ENCODE measurements at regions not wholly inside any gene's neighbourhood (a gene's known extent, or its start where the extent isn't known, plus 50 kb on each side); places are given as distances from the start of the nearest gene placed in this dataset.

GRCh38 chr3:65044401-65044800 is 356.6 kb upstream of the ADAMTS9 start:
- Histone ChIP-seq H3K4me2 (ENCODE audit: low read length) (no peak overlapping the region), H3K27ac (no peak overlapping the region), H3K9me3 (ENCODE audit: control insufficient read depth, low read length) (no peaks in the 10 kb centered on the region), H3K4me1 (no peaks in the 10 kb centered on the region), H3K4me3 (ENCODE audit: low read depth, low read length) (no peak overlapping the region), H3K36me3 (ENCODE audit: control insufficient read depth, insufficient read depth, low read length) (no peaks in the 10 kb centered on the region), H2AFZ (no peak overlapping the region), H3K27me3 (ENCODE audit: control insufficient read depth, insufficient read depth, low read length) (no peaks in the 10 kb centered on the region), H3K79me2 (no peaks in the 10 kb centered on the region), H3K9ac (no peak overlapping the region)
- TF ChIP-seq CTCF (IDR thresholded peaks at IDR 0.05), result no peak

GRCh38 chr3:65042675-65043074 is 354.9 kb upstream of the ADAMTS9 start:
- no peaks in the 10 kb centered on the region for H3K36me3 ChIP-seq (ENCODE audit: control insufficient read depth, insufficient read depth, low read length)
- H3K4me3 ChIP-seq (ENCODE audit: low read depth, low read length), result no peak overlapping the region
- no peaks in the 10 kb centered on the region for H3K27me3 ChIP-seq (ENCODE audit: control insufficient read depth, insufficient read depth, low read length)
- no peak overlapping the region for H3K4me2 ChIP-seq (ENCODE audit: low read length)
- no peak overlapping the region for H3K9ac ChIP-seq
- no peaks in the 10 kb centered on the region for H3K79me2 ChIP-seq
- H3K4me1 ChIP-seq, result no peaks in the 10 kb centered on the region
- H2AFZ ChIP-seq, result no peak overlapping the region
- no peak for TF ChIP-seq CTCF (IDR thresholded peaks at IDR 0.05)
- H3K27ac ChIP-seq, result no peak overlapping the region
- no peaks in the 10 kb centered on the region for H3K9me3 ChIP-seq (ENCODE audit: control insufficient read depth, low read length)

- no peaks in the 10 kb centered on the region for H3K9me3 ChIP-seq (ENCODE audit: control insufficient read depth, low read length)
- no peaks in the 10 kb centered on the region for H3K79me2 ChIP-seq
- H3K9ac ChIP-seq, result no peak overlapping the region
- H3K27ac ChIP-seq, result no peak overlapping the region
- no peaks in the 10 kb centered on the region for H3K27me3 ChIP-seq (ENCODE audit: control insufficient read depth, insufficient read depth, low read length)
- no peak overlapping the region for H3K4me3 ChIP-seq (ENCODE audit: low read depth, low read length)
- no peak overlapping the region for H2AFZ ChIP-seq
- no peak for TF ChIP-seq CTCF (IDR thresholded peaks at IDR 0.05)
- no peaks in the 10 kb centered on the region for H3K4me1 ChIP-seq
- H3K36me3 ChIP-seq (ENCODE audit: control insufficient read depth, insufficient read depth, low read length), result no peaks in the 10 kb centered on the region
- H3K4me2 ChIP-seq (ENCODE audit: low read length), result no peak overlapping the region
Observed at GRCh38 chr3:65039754-65040210, 352.0 kb upstream of the ADAMTS9 start.

- no peaks in the 10 kb centered on the region for H3K27me3 ChIP-seq (ENCODE audit: control insufficient read depth, insufficient read depth, low read length)
- H3K4me1 ChIP-seq, result no peaks in the 10 kb centered on the region
- H3K27ac ChIP-seq, result no peak overlapping the region
- no peak overlapping the region for H3K4me3 ChIP-seq (ENCODE audit: low read depth, low read length)
- no peaks in the 10 kb centered on the region for H3K79me2 ChIP-seq
- no peak for TF ChIP-seq CTCF (IDR thresholded peaks at IDR 0.05)
- H2AFZ ChIP-seq, result no peak overlapping the region
- H3K9ac ChIP-seq, result no peak overlapping the region
- H3K36me3 ChIP-seq (ENCODE audit: control insufficient read depth, insufficient read depth, low read length), result no peaks in the 10 kb centered on the region
- no peaks in the 10 kb centered on the region for H3K9me3 ChIP-seq (ENCODE audit: control insufficient read depth, low read length)
- no peak overlapping the region for H3K4me2 ChIP-seq (ENCODE audit: low read length)
Observed at GRCh38 chr3:65037861-65038260, 350.1 kb upstream of the ADAMTS9 start.

GRCh38 chr3:65035246-65035645 is 347.4 kb upstream of the ADAMTS9 start:
- no peaks in the 10 kb centered on the region for H3K79me2 ChIP-seq
- no peak overlapping the region for H3K4me2 ChIP-seq (ENCODE audit: low read length)
- no peak overlapping the region for H3K27ac ChIP-seq
- H3K4me3 ChIP-seq (ENCODE audit: low read depth, low read length), result no peak overlapping the region
- H3K9me3 ChIP-seq (ENCODE audit: control insufficient read depth, low read length), result no peaks in the 10 kb centered on the region
- H3K9ac ChIP-seq, result no peak overlapping the region
- no peak for TF ChIP-seq CTCF (IDR thresholded peaks at IDR 0.05)
- no peaks in the 10 kb centered on the region for H3K36me3 ChIP-seq (ENCODE audit: control insufficient read depth, insufficient read depth, low read length)
- H3K4me1 ChIP-seq, result no peaks in the 10 kb centered on the region
- no peak overlapping the region for H2AFZ ChIP-seq
- H3K27me3 ChIP-seq (ENCODE audit: control insufficient read depth, insufficient read depth, low read length), result no peaks in the 10 kb centered on the region

All from parathyroid adenoma (tissue), 2 donors.